Fibroblast of villous mesenchyme (primary cell): ENCODE measurements at regions not wholly inside any gene's neighbourhood (a gene's known extent, or its start where the extent isn't known, plus 50 kb on each side); places are given as distances from the start of the nearest gene placed in this dataset.

Source experiments
- DNase-seq: peaks from one replicate; pipeline ENCODE4 v3.0.0-alpha.2; 2010; ENCODE audit warnings: low read depth
- H3K4me3 ChIP-seq: 2 replicates; pipeline ENCODE4 v1.5.1; 2011; ENCODE audit warnings: low read depth, mild to moderate bottlenecking, low read length
- CTCF ChIP-seq: IDR thresholded peaks from 2 replicates; pipeline ENCODE4 v1.5.1; 2012; ENCODE audit warnings: low read depth, mild to moderate bottlenecking, low read length; ENCODE audit not compliant: insufficient read depth

DNA sequence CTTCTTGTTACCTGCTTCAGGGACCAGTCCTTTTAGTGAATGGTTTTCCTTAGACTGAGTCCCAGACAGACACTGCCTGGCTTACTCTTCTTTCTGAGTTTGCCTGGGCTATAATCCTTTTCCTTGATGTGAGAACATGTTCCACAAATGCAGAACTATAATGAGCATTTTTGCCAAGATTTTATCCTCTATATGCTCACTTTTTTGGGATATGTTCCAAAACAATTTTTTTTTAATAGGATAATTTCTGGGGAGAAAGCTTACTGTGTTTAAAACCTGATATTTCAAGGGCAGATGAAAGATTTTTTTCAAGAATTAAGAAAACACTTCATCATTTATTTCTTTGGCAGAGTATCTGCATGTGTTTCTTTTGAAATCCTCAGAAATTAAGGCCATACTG is 110.0 kb upstream of the TENM4 start:
- H3K4me3 ChIP-seq: no peak overlapping the region
- DNase-seq: no peak
- no peak for TF ChIP-seq CTCF

GRCh38 chr11:79547256-79547655 is 106.4 kb upstream of the TENM4 start:
- no peak for TF ChIP-seq CTCF
- no peak for DNase-seq
- H3K4me3 ChIP-seq: no peak overlapping the region

GRCh38 chr11:79546351-79546750 is 105.5 kb upstream of the TENM4 start:
- no peak for DNase-seq
- TF ChIP-seq CTCF: no peak
- no peak overlapping the region for H3K4me3 ChIP-seq

DNA sequence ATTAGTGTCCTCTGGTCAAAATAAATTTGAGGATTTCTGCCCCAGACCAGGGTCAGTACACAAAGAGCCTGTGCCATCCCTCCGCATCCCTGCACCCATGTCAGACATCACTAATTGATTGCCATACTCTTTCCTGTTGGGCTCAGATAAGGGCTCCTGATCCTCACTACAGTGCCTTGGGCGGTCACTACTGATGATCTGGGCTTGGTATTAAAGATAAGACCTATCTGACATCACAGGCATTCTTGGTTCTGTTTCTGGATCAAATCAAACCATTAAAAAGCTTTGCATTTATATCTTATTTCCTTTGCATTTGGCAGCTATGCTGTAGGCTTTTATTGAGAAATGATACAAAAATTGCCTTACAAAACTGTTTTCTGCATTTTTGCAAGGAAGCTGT is 103.5 kb upstream of the TENM4 start:
- DNase-seq: no peak
- TF ChIP-seq CTCF: no peak
- H3K4me3 ChIP-seq: no peak overlapping the region

GRCh38 chr11:79543101-79543500 is 102.3 kb upstream of the TENM4 start:
- no peak for DNase-seq

GRCh38 chr11:79541466-79541865 is 100.6 kb upstream of the TENM4 start:
- no peak for DNase-seq
- H3K4me3 ChIP-seq: no peak overlapping the region
- TF ChIP-seq CTCF: no peak

More at GRCh38 chr11:79543101-79543500, 102.3 kb upstream of the TENM4 start:
- no peak overlapping the region for H3K4me3 ChIP-seq
- TF ChIP-seq CTCF: no peak

DNA sequence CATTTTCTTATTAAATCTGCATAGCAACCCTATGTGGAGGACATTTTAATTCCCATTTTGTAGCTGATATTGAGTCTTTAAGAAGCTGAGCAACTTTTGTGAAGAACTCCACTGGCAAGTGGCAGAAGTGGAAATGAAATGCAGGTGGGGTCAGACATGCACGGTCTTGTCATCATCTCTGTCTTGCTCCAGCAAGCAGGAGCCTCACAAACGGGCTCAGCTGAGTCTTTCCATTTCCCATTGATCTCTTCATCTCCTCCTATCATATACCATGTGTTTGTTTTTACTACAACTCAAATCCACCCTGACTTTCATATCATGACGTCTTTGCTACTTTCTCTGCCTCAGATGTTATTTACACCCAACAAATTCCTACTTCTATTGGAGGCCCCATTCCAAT is 97.9 kb upstream of the TENM4 start:
- TF ChIP-seq CTCF: no peak
- H3K4me3 ChIP-seq: no peak overlapping the region
- DNase-seq: no peak
